GM19468 (cell line): ENCODE measurements at regions not wholly inside any gene's neighbourhood (a gene's known extent, or its start where the extent isn't known, plus 50 kb on each side); places are given as distances from the start of the nearest gene placed in this dataset.

Experiments used
- ATAC-seq: cut with Tn5 transposase; IDR thresholded peaks from one replicate; pipeline ENCODE4 v1.9.1; 2021; ENCODE audit warnings: mild to moderate bottlenecking, moderate library complexity, moderate number of reproducible peaks; ENCODE audit not compliant: unreplicated experiment; ENCODE audit errors: extremely low read depth

GRCh38 chr6:98484696-98485095 is 349.7 kb upstream of the POU3F2 start:
- ATAC-seq = no peak

- ATAC-seq = no peak
These were observed 348.8 kb upstream of the POU3F2 start for GRCh38 chr6:98485593-98485992.

DNA sequence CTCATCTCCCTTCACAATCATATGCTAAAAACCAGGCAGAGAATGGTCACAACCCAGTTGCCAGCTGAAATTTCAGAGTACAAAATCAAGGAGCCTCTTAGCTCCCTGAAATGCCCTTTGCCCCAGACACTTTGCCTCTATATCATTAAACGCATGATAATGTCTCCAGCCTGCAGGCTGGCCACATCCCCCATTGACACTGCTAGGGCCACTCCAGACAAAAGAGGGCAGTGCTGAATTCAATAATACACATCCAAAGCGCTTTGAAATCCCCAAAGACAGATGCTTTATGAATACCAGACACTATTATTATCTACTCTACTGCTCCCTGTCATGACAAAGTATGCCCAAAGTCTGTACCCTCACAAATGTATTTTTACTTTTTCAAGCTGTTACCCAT is 348.3 kb upstream of the POU3F2 start:
- ATAC-seq = no peak

DNA sequence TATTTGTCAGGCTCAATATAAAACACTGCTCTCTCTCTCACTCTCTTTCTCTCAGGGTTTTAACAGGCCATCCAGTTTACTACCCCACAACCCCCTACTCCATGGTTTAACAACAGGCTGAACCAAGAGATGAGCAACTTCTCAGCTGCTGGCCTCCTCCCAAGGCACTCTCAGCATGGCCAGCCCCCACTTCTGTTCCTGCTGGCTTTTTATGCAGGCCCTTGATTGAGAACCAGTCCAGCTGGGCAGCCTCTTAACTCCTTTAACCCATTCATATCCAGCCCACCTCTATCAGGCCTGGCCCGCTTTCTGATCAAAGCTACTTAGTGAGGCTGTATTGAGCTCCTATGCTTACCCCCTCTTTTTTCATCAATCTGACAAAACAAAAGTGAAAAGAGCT is 346.8 kb upstream of the POU3F2 start:
- no peak for ATAC-seq

DNA sequence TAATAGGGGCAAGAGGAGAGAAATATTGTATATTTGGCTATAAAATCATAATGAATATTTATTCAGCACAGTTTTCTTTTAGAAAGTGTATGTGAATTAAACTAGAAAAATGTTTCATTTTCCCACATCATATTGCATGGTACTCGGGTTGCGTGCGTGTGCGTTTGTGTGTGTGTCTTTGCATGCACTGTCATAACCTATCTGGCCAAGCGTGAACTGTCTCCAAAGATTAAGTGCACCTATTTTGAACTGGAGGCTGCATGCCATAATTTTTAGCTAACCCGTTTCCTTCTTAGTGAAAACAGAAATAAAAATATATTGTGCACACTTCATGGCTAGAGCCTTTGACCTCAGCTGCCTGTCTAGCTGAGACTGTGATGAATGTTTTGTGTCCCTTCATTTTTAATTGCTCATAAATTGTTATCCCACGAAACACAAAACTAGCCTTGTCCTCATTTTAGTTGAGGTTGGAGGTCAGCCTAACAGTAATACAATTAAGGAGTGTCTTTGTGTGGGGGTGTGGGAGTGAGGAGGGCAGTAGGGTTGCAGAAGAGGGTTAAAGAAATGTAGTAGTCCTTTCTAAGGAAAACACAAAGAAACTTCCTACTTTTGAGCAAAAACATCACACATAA is 336.1 kb upstream of the POU3F2 start:
- no peak for ATAC-seq

- ATAC-seq = no peak
These were observed 335.5 kb upstream of the POU3F2 start for GRCh38 chr6:98498866-98499265.

DNA sequence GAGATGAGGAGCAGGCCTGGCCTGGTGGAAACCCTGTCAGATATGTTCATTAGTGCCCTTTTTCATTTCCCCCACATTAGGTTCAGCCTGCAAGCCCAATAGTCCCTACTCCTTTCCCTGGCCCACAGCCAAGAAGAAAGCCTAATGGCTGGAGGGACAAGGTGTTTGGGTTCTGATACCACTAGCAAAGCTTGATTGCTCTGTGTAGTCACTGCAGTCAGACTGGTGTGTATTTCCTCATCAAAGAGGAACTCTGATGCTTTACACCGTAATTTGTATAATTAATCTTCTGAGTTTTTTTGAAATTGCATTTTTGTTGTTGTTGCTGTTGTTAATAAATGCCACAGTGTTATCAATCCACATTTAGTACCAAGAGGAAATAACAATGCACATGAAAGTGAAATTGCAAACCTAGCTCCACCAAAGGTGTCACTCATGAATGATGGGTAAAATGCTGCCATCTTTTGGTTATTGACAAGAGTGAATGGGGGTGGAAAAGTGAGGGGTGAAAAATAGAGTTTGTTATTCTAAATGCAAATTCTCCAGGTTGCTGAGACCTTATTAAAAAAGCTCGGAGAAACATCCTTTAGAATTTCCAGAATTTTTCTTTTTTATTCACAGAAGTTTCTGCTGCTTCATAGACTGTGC is 320.2 kb upstream of the POU3F2 start:
- no peak for ATAC-seq

- ATAC-seq = no peak
These were observed 319.6 kb upstream of the POU3F2 start for GRCh38 chr6:98514796-98515195.

DNA sequence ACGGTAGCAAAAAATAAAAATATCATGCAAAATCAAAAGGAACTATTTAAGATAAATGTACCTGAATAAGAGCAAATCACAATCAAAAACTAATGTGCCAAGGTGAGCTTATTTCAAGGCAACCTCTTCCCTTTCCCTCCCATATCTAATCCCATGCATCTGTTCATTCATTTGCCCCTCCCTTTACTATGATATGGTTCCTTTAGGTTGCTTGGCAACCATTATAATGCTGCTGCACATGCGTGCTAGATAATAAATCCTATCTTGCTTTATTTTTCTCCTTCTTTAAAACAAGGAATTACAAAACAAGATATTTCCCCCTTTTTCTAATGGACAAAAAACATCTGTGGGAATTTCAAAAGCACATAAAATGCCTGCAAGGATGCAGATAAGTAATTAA is 318.2 kb upstream of the POU3F2 start:
- no peak for ATAC-seq

DNA sequence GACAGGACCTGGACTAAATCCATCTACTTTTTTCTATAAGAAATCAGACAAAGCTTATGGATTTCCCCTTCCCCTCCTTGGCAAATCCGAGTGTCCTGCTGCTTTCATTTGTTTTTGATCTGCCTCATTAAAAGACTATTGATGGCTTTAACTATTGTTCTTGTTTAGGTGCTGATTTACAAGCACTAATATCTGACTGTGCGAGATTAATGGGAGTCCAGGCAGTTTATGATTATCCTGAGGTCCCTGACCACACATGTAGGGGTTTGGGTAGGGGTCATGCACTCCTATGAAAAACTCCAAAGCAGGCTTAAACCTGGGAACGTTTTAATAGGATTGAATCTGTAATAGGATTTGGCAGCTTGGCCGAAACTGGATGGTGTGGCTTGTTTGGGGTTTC is 317.5 kb upstream of the POU3F2 start:
- no peak for ATAC-seq

- no peak for ATAC-seq
These were observed 308.5 kb upstream of the POU3F2 start for GRCh38 chr6:98525860-98526259.

DNA sequence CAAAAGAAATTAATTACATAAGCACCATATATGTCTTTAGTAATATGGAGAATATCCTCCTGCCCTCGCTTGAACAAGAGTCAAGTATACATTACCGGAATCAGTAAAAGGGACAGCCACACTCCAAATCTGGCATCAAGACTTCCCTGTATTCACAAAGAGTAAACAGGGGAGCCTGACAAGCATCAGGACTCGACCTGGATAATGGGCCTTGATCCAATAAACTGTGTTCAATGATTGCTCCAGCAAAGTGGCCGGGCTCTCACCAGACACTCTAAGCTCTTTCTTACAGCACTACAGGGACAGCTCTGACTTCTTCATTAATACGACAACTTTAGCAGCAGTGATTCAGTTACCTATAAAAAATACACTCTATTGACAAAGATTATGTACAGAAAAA is 307.9 kb upstream of the POU3F2 start:
- no peak for ATAC-seq

DNA sequence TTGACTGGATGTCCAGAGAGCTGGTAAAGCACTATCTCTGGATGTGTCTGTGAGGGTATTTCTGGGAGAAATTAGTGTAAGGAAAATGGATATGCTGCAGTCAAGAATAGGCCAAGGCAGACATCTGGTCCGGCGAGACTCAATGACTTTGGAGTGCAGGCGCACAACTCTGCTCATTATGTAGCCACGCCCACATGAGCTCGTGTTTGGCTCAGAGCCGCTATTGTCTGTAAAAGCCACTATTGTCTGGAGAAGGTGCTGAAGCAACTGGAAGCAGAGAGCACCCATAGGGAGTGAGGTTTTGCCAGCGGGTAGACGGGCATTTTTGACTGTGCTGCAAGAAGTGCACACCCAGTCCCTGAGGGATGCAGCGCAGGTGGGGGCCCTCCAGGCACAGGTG is 305.0 kb upstream of the POU3F2 start:
- no peak for ATAC-seq

GRCh38 chr6:98530732-98531131 is 303.6 kb upstream of the POU3F2 start:
- ATAC-seq = no peak

- ATAC-seq = no peak
These were observed 302.4 kb upstream of the POU3F2 start for GRCh38 chr6:98532004-98532403.

GRCh38 chr6:98539741-98540140 is 294.6 kb upstream of the POU3F2 start:
- ATAC-seq = peak; percentile 43

DNA sequence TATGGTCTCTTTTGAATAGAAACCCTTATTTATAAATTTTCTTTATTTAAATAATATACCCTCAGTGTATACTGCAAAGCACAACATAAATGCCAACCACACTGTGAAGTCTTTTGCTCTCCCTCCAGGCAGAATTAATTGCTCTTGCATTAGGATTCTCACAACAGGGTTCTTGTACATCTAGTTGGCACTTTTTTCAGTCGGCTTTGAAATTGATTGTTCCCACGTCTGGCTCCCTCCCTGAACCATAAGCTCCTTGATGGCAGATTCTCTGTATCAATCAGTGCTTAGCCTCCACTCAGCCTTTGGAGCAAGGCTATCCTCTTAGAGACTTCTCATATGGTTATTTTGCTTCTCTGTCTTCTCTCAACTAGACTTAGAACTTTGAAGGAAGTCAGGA is 288.0 kb upstream of the POU3F2 start:
- ATAC-seq = no peak

DNA sequence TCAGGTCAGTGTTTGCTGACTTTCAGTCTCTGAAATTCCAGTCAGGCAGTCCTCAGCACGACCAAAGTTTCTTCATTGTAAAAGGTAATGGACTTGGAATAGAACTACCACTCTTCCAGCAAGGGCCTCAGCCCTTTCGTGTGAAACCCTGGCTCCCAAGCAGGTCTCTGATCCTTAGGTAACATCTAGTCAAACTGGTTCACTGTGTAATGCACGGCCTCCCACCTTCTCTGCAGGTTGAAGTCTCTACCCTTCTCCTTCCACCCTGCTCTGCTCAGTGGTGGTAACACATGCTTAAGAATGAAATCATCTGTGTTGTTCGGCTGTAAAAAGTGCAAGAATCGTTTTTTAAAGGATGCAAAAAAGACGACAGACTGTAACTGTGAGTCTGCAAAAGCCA is 287.2 kb upstream of the POU3F2 start:
- no peak for ATAC-seq

DNA sequence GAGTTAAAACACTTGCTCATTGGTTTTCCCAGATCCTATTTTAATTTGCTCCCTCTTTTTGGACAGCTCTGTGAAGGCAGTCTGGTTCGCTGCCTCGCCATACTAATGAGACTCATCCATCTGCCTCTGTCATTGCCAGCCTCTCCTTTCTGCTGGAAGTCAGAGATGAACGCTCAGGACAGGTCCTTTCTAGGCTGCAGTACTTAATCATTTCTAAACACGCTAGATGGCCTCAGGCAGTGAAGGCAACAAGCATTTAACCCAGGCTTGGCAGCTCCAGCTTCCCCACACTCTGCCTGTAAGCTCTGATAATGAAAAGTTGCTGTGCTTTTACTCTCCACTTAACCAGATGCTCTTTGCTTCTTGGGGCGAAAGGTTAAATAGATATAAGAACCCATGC is 286.7 kb upstream of the POU3F2 start:
- no peak for ATAC-seq

DNA sequence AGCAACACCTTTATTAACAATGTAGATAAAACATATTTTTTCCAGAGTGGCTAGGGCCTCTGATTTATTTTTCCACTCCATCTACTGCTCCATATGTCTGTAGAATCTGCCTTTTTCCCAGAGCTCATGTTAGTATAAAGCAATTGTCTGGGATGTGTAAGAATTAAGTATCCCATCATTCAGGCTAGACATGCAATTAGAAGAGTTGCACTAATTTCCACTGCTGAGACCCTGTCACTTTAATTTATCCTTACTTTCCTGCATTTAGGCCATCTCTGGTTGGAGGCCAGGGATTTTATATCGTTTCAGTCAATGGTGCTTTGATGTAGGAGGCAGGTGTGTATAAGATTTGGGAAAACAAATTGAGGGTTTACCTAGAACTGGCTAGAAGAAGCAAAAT is 286.1 kb upstream of the POU3F2 start:
- ATAC-seq = no peak

DNA sequence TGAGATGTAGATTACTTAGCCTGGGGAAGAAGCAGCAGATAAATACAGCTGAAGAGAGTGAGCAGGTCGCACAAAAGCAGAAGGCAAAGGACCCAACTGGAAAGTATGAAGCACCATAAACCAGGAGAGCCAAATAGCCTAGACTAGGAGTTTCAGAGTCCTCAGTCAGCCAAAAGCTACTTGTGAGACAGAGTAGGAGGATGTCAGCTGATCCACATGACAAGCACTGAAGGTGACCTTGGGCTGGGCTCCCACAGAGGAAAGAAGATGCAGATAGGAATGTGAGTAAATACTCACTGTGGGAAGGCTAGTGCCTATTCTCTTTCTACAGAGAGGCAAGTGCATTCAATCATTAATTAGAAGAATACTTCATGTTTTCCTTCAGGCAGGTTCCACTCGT is 274.0 kb upstream of the POU3F2 start:
- ATAC-seq = no peak

DNA sequence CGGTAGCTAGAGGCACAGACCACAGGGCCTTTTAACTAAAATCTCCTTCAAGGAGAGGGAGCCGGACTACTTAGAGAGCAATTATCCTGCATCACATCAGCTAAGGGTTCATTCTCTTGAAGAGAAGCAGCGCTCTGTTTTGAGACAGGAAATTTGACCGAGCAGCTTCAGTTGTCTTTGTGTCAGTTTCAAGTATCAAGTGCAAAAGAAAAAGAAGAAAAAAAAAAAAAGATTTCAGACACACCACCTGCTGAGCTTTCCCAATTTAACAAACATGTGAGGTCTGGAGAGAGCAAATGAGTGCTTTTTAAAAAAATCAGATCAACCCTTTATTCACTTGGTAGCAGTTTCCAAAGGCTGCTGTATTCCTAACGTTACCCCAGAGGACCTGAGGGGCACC is 273.5 kb upstream of the POU3F2 start:
- ATAC-seq = no peak
